PFSK-1 (cell line): ENCODE measurements at regions not wholly inside any gene's neighbourhood (a gene's known extent, or its start where the extent isn't known, plus 50 kb on each side); places are given as distances from the start of the nearest gene placed in this dataset.

Experiments used
- FOXP2 ChIP-seq: optimal IDR thresholded peaks from 2 replicates; pipeline ENCODE3; 2011; ENCODE audit warnings: borderline replicate concordance, control low read depth, inconsistent platforms; ENCODE audit not compliant: insufficient read depth; ENCODE audit errors: extremely low read length, extremely low read depth
- POLR2AphosphoS5 ChIP-seq: IDR thresholded peaks from 2 replicates; pipeline ENCODE4 v1.6.1; 2012; ENCODE audit warnings: low read depth, mild to moderate bottlenecking, control low read depth, low read length, moderate library complexity
- REST ChIP-seq, 2 experiments: IDR thresholded peaks; 2 replicates each; pipeline versions ENCODE4 v1.6.1 to v1.8.0; 2011 to 2012; ENCODE audit warnings: low read depth in 2 of 2, low read length in 2 of 2, control low read depth in 1 of 2, inconsistent platforms in 1 of 2, mild to moderate bottlenecking in 1 of 2, moderate library complexity in 1 of 2; ENCODE audit not compliant: insufficient read depth in 1 of 2
- SIN3A ChIP-seq: IDR thresholded peaks from 2 replicates; pipeline ENCODE4 v1.6.1; 2012; ENCODE audit warnings: mild to moderate bottlenecking, low read length, moderate library complexity, borderline replicate concordance; ENCODE audit not compliant: insufficient read depth
- TAF1 ChIP-seq: IDR thresholded peaks from 2 replicates; pipeline ENCODE4 v1.6.1; 2012; ENCODE audit warnings: low read length, control low read depth, borderline replicate concordance; ENCODE audit not compliant: insufficient read depth

GRCh38 chr18:2412996-2413751 lies 158.1 kb downstream of the METTL4 start:
- TF ChIP-seq FOXP2, result no peak
- no peak for TF ChIP-seq SIN3A
- TF ChIP-seq REST (IDR thresholded peaks at IDR 0.05; ENCODE audit: insufficient read depth in 1 of 2, low read depth in 2 of 2, low read length in 2 of 2), result no peak
- TF ChIP-seq TAF1, result no peak
- no peak for TF ChIP-seq POLR2AphosphoS5

- TF ChIP-seq TAF1 (no peak), SIN3A (no peak), FOXP2 (no peak), REST (IDR thresholded peaks at IDR 0.05; ENCODE audit: insufficient read depth in 1 of 2, low read depth in 2 of 2, low read length in 2 of 2) (no peak), POLR2AphosphoS5 (no peak)
Observed at GRCh38 chr18:2414235-2414634, 157.1 kb downstream of the METTL4 start.

- no peak for TF ChIP-seq FOXP2
- TF ChIP-seq POLR2AphosphoS5, result no peak
- no peak for TF ChIP-seq REST (IDR thresholded peaks at IDR 0.05; ENCODE audit: insufficient read depth in 1 of 2, low read depth in 2 of 2, low read length in 2 of 2)
- no peak for TF ChIP-seq SIN3A
- TF ChIP-seq TAF1, result no peak
Observed at GRCh38 chr18:2415656-2416055, 155.6 kb downstream of the METTL4 start.

GRCh38 chr18:2417861-2418610 lies 153.3 kb downstream of the METTL4 start:
- TF ChIP-seq POLR2AphosphoS5 (no peak), TAF1 (no peak), REST (IDR thresholded peaks at IDR 0.05; ENCODE audit: insufficient read depth in 1 of 2, low read depth in 2 of 2, low read length in 2 of 2) (no peak), FOXP2 (no peak), SIN3A (no peak)
